ENCODE measurements at regions not wholly inside any gene's neighbourhood (a gene's known extent, or its start where the extent isn't known, plus 50 kb on each side); places are given as distances from the start of the nearest gene placed in this dataset.

DNA sequence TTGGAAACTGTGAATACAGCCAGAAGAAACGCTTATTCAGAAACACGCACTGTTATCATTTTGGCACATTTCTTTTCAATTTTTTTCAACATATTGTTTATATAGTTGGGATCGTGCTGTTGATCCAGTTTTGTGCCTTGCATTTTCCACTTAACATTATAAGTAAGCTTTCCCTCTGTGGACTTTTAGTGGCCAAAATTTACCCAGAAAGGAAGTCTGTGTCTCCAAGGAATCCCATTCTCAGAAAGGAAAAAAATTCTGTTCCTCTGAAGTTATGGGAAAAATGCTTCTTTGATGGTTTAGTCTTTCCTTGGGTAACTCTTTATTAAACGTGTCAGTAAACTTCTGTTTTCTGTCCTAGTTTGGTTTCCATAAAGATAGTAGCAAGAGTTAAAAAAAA is 280.0 kb downstream of the REEP3 start (continued):
- TF ChIP-seq, protein P1, sequence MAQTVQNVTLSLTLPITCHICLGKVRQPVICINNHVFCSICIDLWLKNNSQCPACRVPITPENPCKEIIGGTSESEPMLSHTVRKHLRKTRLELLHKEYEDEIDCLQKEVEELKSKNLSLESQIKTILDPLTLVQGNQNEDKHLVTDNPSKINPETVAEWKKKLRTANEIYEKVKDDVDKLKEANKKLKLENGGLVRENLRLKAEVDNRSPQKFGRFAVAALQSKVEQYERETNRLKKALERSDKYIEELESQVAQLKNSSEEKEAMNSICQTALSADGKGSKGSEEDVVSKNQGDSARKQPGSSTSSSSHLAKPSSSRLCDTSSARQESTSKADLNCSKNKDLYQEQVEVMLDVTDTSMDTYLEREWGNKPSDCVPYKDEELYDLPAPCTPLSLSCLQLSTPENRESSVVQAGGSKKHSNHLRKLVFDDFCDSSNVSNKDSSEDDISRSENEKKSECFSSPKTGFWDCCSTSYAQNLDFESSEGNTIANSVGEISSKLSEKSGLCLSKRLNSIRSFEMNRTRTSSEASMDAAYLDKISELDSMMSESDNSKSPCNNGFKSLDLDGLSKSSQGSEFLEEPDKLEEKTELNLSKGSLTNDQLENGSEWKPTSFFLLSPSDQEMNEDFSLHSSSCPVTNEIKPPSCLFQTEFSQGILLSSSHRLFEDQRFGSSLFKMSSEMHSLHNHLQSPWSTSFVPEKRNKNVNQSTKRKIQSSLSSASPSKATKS (CRISPR knock-in tag; IDR thresholded peaks at IDR 0.05) = no peak
- no peak for TF ChIP-seq ATF7-NPFF (CRISPR knock-in tag; IDR thresholded peaks at IDR 0.05; ENCODE audit: low read depth)

DNA sequence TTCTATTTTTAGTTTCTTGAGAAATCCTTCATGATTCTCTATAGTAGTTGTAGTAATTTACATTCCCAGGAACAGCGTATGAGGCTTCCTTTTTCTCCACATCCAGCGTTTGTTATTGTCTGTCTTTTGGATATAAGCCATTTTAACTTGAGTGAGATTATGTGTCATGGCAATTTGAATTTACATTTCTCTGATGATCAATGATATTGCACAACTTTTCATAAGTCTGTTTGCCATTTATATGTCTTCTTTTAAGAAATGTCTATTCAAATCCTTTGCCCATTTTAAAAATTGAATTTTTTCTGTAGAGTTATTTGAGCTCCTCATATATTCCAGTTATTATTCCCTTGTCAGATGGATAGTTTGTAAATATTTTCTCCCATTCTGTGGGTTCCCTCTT is 285.1 kb downstream of the REEP3 start:
- Histone ChIP-seq H3K4me3 (replicated peaks in 1 of 3; ENCODE audit: insufficient read depth in 1 of 3, low read depth in 2 of 3, low read length in 3 of 3) (no peak overlapping the region), H4K20me1 (ENCODE audit: insufficient read depth, low read length) (no peaks in the 10 kb centered on the region), H3K79me2 (ENCODE audit: insufficient read depth, low read length) (no peaks in the 10 kb centered on the region), H3K9me3 (ENCODE audit: low read length) (no peaks in the 10 kb centered on the region), H3K4me1 (ENCODE audit: insufficient read depth, low read length) (no peaks in the 10 kb centered on the region), H3K36me3 (replicated peaks in 1 of 2; ENCODE audit: control insufficient read depth in 1 of 2, insufficient read depth in 2 of 2, low read length in 2 of 2) (no peaks in the 10 kb centered on the region), H3K27me3 (ENCODE audit: control insufficient read depth in 1 of 2, insufficient read depth in 2 of 2, low read length in 2 of 2) (no peaks in the 10 kb centered on the region), H2AFZ (ENCODE audit: low read length) (no peak overlapping the region), H3K9ac (ENCODE audit: insufficient read depth, low read depth, low read length) (no peak overlapping the region), H3K4me2 (ENCODE audit: low read depth, low read length) (no peak overlapping the region), H3K27ac (ENCODE audit: extremely low read length, insufficient read depth, low read length) (no peak overlapping the region)
- no peak for TF ChIP-seq MBNL3 (CRISPR knock-in tag; conservative IDR thresholded peaks at IDR 0.05)
- TF ChIP-seq, protein P2, sequence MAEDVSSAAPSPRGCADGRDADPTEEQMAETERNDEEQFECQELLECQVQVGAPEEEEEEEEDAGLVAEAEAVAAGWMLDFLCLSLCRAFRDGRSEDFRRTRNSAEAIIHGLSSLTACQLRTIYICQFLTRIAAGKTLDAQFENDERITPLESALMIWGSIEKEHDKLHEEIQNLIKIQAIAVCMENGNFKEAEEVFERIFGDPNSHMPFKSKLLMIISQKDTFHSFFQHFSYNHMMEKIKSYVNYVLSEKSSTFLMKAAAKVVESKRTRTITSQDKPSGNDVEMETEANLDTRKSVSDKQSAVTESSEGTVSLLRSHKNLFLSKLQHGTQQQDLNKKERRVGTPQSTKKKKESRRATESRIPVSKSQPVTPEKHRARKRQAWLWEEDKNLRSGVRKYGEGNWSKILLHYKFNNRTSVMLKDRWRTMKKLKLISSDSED (CRISPR knock-in tag; IDR thresholded peaks at IDR 0.05) = no peak
- no peak for TF ChIP-seq XBP1 (CRISPR knock-in tag; IDR thresholded peaks at IDR 0.05)
- no peak for TF ChIP-seq ARNT2 (CRISPR knock-in tag; IDR thresholded peaks at IDR 0.05; ENCODE audit: low read depth)
- CTCF ChIA-PET (ENCODE audit: low intra/inter-chr PET ratio, low total read pairs) = no interaction called here
- intact Hi-C loops (cut with micrococcal nuclease; ENCODE audit: unreplicated experiment) (no loop called here), in situ Hi-C loops (cut with HindIII; ENCODE audit: extremely low pct_ligation_motif_present, low pct_unique_long_range_greater_than_20kb) (no loop called here)
- ATAC-seq (no peak), DNase-seq (ENCODE audit: low spot score) (no peak), FAIRE-seq (no peak)
- POLR2A ChIA-PET = no interaction called here
- WGBS (ENCODE audit: low lambda C conversion rate) = 0% methylated on average over 2 of the region's 2 CpGs
- BruUV-seq (replicated peaks) = no TSS peak

All from HepG2 (cell line).